A549 (cell line): ENCODE measurements at regions not wholly inside any gene's neighbourhood (a gene's known extent, or its start where the extent isn't known, plus 50 kb on each side); places are given as distances from the start of the nearest gene placed in this dataset.

Experiments used
- ATAC-seq, 2 experiments: fragments of 200-7000 bp in 1 of 2; fragments of >200 bp in 1 of 2; cut with Nextera tagmentation in 1 of 2; cut with Tn5 transposase in 1 of 2; 3 replicates each; pipeline versions ENCODE4 v1.8.0 to v1.9.1; 2018 to 2020; ENCODE audit warnings: mild to moderate bottlenecking in 1 of 2, moderate library complexity in 1 of 2
- CTCF ChIA-PET: fragments of 300-600 bp; sonication (Branson Sonifier 250); formaldehyde crosslinking; extraction: SDS; loops from one replicate; lab custom pipeline; 2021; ENCODE audit warnings: antibody characterized with exemption, inconsistent platforms; lab: Yijun Ruan, JAX
- POLR2A ChIA-PET: fragments of 350-600 bp; formaldehyde crosslinking; extraction: SDS; loops from one replicate; lab custom pipeline; 2021; ENCODE audit warnings: antibody characterized with exemption, inconsistent platforms; lab: Yijun Ruan, JAX
- DNase-seq, 2 experiments: peaks; one replicate each; pipeline versions ENCODE4 v3.0.0 to v3.0.0-alpha.2; 2011 to 2016; ENCODE audit warnings: low read depth in 1 of 2, low spot score in 1 of 2
- FAIRE-seq: peaks from 2 replicates; lab custom pipeline; 2011; peaks lifted over from hg19 to GRCh38; lab: Jason Lieb, UNC
- H3K27ac ChIP-seq, 2 experiments: fragments of >200 bp; sonication (Bioruptor Twin); formaldehyde crosslinking; 3 replicates each; pipeline ENCODE4 v1.5.1; 2016 to 2017
- H3K4me1 ChIP-seq: fragments of >200 bp; sonication (Bioruptor Twin); formaldehyde crosslinking; 3 replicates; pipeline ENCODE4 v1.6.1; 2016
- H3K4me2 ChIP-seq: fragments of >200 bp; sonication (Bioruptor Twin); formaldehyde crosslinking; 3 replicates; pipeline ENCODE4 v1.6.1; 2016
- H3K4me3 ChIP-seq: fragments of >200 bp; sonication (Bioruptor Twin); formaldehyde crosslinking; 3 replicates; pipeline ENCODE4 v1.5.1; 2016
- H3K9me3 ChIP-seq: fragments of >200 bp; sonication (Bioruptor Twin); formaldehyde crosslinking; 3 replicates; pipeline ENCODE4 v1.6.1; 2016
- BCL3 ChIP-seq: fragments of >200 bp; sonication (Bioruptor Twin); formaldehyde crosslinking; IDR thresholded peaks from 3 replicates; pipeline ENCODE4 v1.6.1; 2016
- CBX2 ChIP-seq: fragments of 200-600 bp; sonication (generic); IDR thresholded peaks from 2 replicates; pipeline ENCODE4 v1.6.1; 2016; ENCODE audit warnings: low read depth, mild to moderate bottlenecking, borderline replicate concordance
- CBX8 ChIP-seq: fragments of 200-600 bp; sonication (generic); IDR thresholded peaks from 2 replicates; pipeline ENCODE4 v1.6.1; 2016
- CHD2 ChIP-seq: fragments of 150-350 bp; IDR thresholded peaks from 2 replicates; pipeline ENCODE4 v1.6.1; 2014; ENCODE audit warnings: low read length; ENCODE audit not compliant: partially characterized antibody
- CHD4 ChIP-seq: fragments of 200-600 bp; sonication (generic); IDR thresholded peaks from 2 replicates; pipeline ENCODE4 v1.6.1; 2016; ENCODE audit warnings: antibody characterized with exemption, mild to moderate bottlenecking, borderline replicate concordance
- EHMT2 ChIP-seq: fragments of 200-600 bp; sonication (generic); IDR thresholded peaks from 2 replicates; pipeline ENCODE4 v1.6.1; 2016; ENCODE audit warnings: antibody characterized with exemption, low read depth, mild to moderate bottlenecking, moderate library complexity
- ELK1 ChIP-seq: fragments of 150-350 bp; IDR thresholded peaks from 2 replicates; pipeline ENCODE4 v1.6.1; 2014; ENCODE audit warnings: low read depth, mild to moderate bottlenecking, low read length
- FOSL2 ChIP-seq, 2 experiments: fragments of 450-650 bp in 1 of 2; fragments of >200 bp in 1 of 2; sonication (Bioruptor Twin) in 1 of 2; formaldehyde crosslinking; IDR thresholded peaks; 2 replicates each; pipeline versions ENCODE4 v1.5.0 to v1.6.1; 2016 to 2020; ENCODE audit warnings: mild to moderate bottlenecking in 1 of 2, moderate library complexity in 1 of 2
- GATA3 ChIP-seq: IDR thresholded peaks from 2 replicates; pipeline ENCODE4 v1.6.1; 2012; ENCODE audit warnings: borderline replicate concordance
- HEYL ChIP-seq: fragments of 250-450 bp; sonication (Bioruptor Pico); IDR thresholded peaks from 2 replicates; pipeline ENCODE4 v1.8.0; 2021; ENCODE audit warnings: mild to moderate bottlenecking, moderate library complexity
- HOXB13 ChIP-seq: fragments of 250-450 bp; sonication (Bioruptor Pico); IDR thresholded peaks from 2 replicates; pipeline ENCODE4 v1.5.0; 2020; ENCODE audit warnings: low read depth, mild to moderate bottlenecking, moderate library complexity
- KDM1A ChIP-seq: fragments of 200-600 bp; sonication (generic); IDR thresholded peaks from 2 replicates; pipeline ENCODE4 v1.6.1; 2016; ENCODE audit warnings: low read depth, mild to moderate bottlenecking
- KDM5A ChIP-seq: fragments of 200-600 bp; sonication (generic); IDR thresholded peaks from 2 replicates; pipeline ENCODE4 v1.6.1; 2016; ENCODE audit warnings: antibody characterized with exemption, mild to moderate bottlenecking
- MAFK ChIP-seq: fragments of 450-650 bp; IDR thresholded peaks from 2 replicates; pipeline ENCODE4 v1.6.1; 2014; ENCODE audit not compliant: partially characterized antibody
- NFE2L2 ChIP-seq: fragments of 150-350 bp; conservative IDR thresholded peaks from 2 replicates; pipeline ENCODE4 v1.6.1; 2014; ENCODE audit warnings: low read length
- NR3C1 ChIP-seq: fragments of >200 bp; sonication (Bioruptor Twin); formaldehyde crosslinking; IDR thresholded peaks from 3 replicates; pipeline ENCODE4 v1.6.1; 2017
- POLR2A ChIP-seq: IDR thresholded peaks from 2 replicates; pipeline ENCODE4 v1.6.1; 2012; ENCODE audit warnings: mild to moderate bottlenecking, low read length
- RAD21 ChIP-seq, 2 experiments: fragments of >200 bp in 1 of 2; sonication (Bioruptor Twin) in 1 of 2; formaldehyde crosslinking in 1 of 2; IDR thresholded peaks in 1 of 2; conservative IDR thresholded peaks in 1 of 2; 2 replicates in 1 of 2; 3 replicates in 1 of 2; pipeline ENCODE4 v1.6.1; 2012 to 2018; ENCODE audit warnings: inconsistent platforms in 1 of 2
- RARB ChIP-seq: fragments of 250-450 bp; sonication (Bioruptor Pico); IDR thresholded peaks from 2 replicates; pipeline ENCODE4 v1.8.0; 2021; ENCODE audit warnings: mild to moderate bottlenecking, moderate library complexity
- RFX5 ChIP-seq: fragments of 450-650 bp; IDR thresholded peaks from 2 replicates; pipeline ENCODE4 v1.7.1; 2014; ENCODE audit warnings: antibody characterized with exemption, mild to moderate bottlenecking, moderate library complexity
- WGBS: methylation state at CpG from one replicate; pipeline ENCODE4 v1.1.6; 2017; ENCODE audit errors: missing lambda C conversion rate; 5-methylcytosine and 5-hydroxymethylcytosine counted together
- TF ChIP-seq, protein P1 (sequence below): fragments of >200 bp; sonication (Bioruptor Twin); formaldehyde crosslinking; IDR thresholded peaks from 3 replicates; pipeline ENCODE4 v1.5.1; 2016

GRCh38 chr20:19823216-19823615 lies 65.2 kb downstream of the RIN2 start:
- no peak overlapping the region for H3K4me3 ChIP-seq
- DNase-seq (no peak), ATAC-seq (no peak), FAIRE-seq (no peak)
- ChIA-PET CTCF (interaction anchor here (1.2 to 1.5 kb wide), 2 partner anchors 37 to 194 kb away, joined by 3 to 5 read pairs; partner anchors contain the start of gene NAA20), POLR2A (no interaction called here)
- no peak for TF ChIP-seq MAFK
- TF ChIP-seq, protein P1, sequence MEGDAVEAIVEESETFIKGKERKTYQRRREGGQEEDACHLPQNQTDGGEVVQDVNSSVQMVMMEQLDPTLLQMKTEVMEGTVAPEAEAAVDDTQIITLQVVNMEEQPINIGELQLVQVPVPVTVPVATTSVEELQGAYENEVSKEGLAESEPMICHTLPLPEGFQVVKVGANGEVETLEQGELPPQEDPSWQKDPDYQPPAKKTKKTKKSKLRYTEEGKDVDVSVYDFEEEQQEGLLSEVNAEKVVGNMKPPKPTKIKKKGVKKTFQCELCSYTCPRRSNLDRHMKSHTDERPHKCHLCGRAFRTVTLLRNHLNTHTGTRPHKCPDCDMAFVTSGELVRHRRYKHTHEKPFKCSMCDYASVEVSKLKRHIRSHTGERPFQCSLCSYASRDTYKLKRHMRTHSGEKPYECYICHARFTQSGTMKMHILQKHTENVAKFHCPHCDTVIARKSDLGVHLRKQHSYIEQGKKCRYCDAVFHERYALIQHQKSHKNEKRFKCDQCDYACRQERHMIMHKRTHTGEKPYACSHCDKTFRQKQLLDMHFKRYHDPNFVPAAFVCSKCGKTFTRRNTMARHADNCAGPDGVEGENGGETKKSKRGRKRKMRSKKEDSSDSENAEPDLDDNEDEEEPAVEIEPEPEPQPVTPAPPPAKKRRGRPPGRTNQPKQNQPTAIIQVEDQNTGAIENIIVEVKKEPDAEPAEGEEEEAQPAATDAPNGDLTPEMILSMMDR = no peak
- no peak for TF ChIP-seq BCL3
- TF ChIP-seq FOSL2 (IDR thresholded peaks at IDR 0.05) = no peak
- no peak for TF ChIP-seq FOSL2 (CRISPR knock-in tag; IDR thresholded peaks at IDR 0.05)
- peaks cover 13% of the 10 kb centered on the region for H3K9me3 ChIP-seq
- H3K27ac ChIP-seq = peak overlapping the region in 1 of 2 experiments; percentile 1; a peak in 2 of 6 replicates
- 95% methylated on average over 5 of the region's 5 CpGs for WGBS
- no peak overlapping the region for H3K4me2 ChIP-seq
- H3K4me1 ChIP-seq = peaks cover 17% of the 10 kb centered on the region

DNA sequence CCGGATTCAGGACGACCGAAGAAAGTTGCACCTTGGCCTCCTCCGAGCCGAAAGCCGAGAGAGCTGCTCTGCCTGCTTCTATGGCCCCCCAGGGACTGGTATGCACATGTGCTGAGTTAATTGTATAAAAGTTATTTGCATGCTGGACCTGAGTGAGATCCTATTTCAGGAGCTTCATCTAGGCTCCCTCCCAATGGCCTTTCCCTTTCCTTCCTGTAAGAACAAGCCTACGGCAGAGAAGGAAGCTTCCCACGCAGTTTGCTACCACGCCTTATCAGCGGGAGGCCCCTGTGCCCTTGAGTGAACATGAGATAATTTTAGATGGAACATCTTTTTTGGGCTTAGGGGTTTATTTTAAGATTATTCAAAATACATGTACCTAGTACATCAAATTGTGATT lies 65.9 kb downstream of the RIN2 start:
- no peak for ATAC-seq
- DNase-seq = no peak
- Histone ChIP-seq H3K4me1 (peaks cover 21% of the 10 kb centered on the region), H3K9me3 (peaks cover 6% of the 10 kb centered on the region; the same call in 1 of the 3 replicates), H3K4me2 (no peak overlapping the region), H3K4me3 (no peak overlapping the region), H3K27ac (peak overlapping the region in 1 of 2 experiments; percentile 1; a peak in 1 of 6 replicates)
- WGBS = 96% methylated on average over 10 of the region's 10 CpGs
- TF ChIP-seq POLR2A (no peak), RAD21 (conservative IDR thresholded peaks at IDR 0.05 in 1 of 2, IDR thresholded peaks at IDR 0.05 in 1 of 2) (no peak), ELK1 (no peak), HOXB13 (CRISPR knock-in tag) (no peak), RARB (CRISPR knock-in tag) (no peak), KDM5A (no peak), CBX2 (no peak), RFX5 (no peak), CBX8 (no peak), CHD2 (no peak), NFE2L2 (no peak), MAFK (no peak), HEYL (CRISPR knock-in tag) (no peak), KDM1A (no peak), CHD4 (no peak), NR3C1 (no peak), EHMT2 (no peak)
- ChIA-PET CTCF (interaction anchor here (0.7 to 1.2 kb wide), 3 partner anchors 8 to 61 kb away, joined by 3 read pairs; no protein-coding TSS in a partner anchor), POLR2A (no interaction called here)
- no peak for FAIRE-seq

DNA sequence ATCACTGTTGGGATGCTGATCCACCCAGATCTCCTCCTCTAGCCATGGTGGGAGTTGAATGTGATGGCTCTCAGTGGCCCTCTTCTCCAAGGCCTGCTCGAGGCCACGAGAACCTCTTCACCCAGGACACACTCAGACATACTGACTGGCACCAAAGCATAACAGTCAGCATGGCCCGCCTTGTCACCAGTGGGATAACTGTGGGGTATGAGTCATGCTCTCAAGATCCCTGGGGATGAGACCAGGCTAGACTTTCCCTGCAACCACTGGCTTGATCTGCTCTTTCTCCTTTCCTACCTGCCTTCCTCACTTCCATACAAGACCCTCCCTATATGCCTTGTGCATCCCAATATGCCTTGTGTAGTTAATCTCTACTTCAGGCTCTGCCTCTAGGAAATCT lies 66.8 kb downstream of the RIN2 start:
- H3K9me3 ChIP-seq = no peaks in the 10 kb centered on the region
- peaks cover 21% of the 10 kb centered on the region for H3K4me1 ChIP-seq
- H3K27ac ChIP-seq = peak overlapping the region in 1 of 2 experiments; percentile 50; a peak in 4 of 6 replicates
- ChIA-PET POLR2A (no interaction called here), CTCF (interaction anchor here (1.0 to 1.5 kb wide), 2 partner anchors 9 to 39 kb away, joined by 3 to 5 read pairs; no protein-coding TSS in a partner anchor)
- no peak for DNase-seq
- no peak overlapping the region for H3K4me2 ChIP-seq
- WGBS = 89% methylated on average over 3 of the region's 3 CpGs
- no peak for TF ChIP-seq GATA3
- no peak for TF ChIP-seq FOSL2 (IDR thresholded peaks at IDR 0.05)
- TF ChIP-seq FOSL2 (CRISPR knock-in tag; IDR thresholded peaks at IDR 0.05) = peak; percentile 35; the same call in 1 of the 2 replicates
- no peak for FAIRE-seq
- ATAC-seq = peak; percentile 15 to 31; a peak in 1 of 6 replicates
- H3K4me3 ChIP-seq = no peak overlapping the region
